ENCODE measurements at regions not wholly inside any gene's neighbourhood (a gene's known extent, or its start where the extent isn't known, plus 50 kb on each side); places are given as distances from the start of the nearest gene placed in this dataset.

DNA sequence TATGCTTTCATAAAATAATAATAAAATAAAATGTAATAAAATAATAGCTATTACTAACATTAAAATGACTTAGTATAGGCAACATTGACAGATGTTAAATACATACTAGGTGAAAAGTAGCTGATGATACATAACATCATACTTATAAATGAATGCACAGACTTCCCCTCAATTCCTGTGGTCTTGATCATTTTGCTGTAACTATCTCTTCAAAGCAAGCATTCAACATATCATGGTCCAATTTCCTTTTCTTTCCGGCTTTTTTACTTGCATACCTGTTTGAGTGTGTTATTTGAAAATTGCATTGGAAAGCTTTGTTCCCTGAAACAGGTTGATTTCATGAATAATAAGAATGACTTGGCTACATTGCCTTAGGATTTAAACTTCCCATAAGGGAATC, 309.3 kb downstream of the HDGFL1 start:
- TF ChIP-seq, protein P1, sequence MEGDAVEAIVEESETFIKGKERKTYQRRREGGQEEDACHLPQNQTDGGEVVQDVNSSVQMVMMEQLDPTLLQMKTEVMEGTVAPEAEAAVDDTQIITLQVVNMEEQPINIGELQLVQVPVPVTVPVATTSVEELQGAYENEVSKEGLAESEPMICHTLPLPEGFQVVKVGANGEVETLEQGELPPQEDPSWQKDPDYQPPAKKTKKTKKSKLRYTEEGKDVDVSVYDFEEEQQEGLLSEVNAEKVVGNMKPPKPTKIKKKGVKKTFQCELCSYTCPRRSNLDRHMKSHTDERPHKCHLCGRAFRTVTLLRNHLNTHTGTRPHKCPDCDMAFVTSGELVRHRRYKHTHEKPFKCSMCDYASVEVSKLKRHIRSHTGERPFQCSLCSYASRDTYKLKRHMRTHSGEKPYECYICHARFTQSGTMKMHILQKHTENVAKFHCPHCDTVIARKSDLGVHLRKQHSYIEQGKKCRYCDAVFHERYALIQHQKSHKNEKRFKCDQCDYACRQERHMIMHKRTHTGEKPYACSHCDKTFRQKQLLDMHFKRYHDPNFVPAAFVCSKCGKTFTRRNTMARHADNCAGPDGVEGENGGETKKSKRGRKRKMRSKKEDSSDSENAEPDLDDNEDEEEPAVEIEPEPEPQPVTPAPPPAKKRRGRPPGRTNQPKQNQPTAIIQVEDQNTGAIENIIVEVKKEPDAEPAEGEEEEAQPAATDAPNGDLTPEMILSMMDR (IDR thresholded peaks at IDR 0.05): no peak
- TF ChIP-seq POLR2A (IDR thresholded peaks at IDR 0.05) (no peak), POLR2AphosphoS5 (IDR thresholded peaks at IDR 0.05) (no peak), EP300 (IDR thresholded peaks at IDR 0.05) (no peak)
